ENCODE measurements at regions not wholly inside any gene's neighbourhood (a gene's known extent, or its start where the extent isn't known, plus 50 kb on each side); places are given as distances from the start of the nearest gene placed in this dataset.

GRCh38 chr16:7998789-7999453 is 591.4 kb downstream of the TMEM114 start:
- TF ChIP-seq POLR2A (IDR thresholded peaks at IDR 0.05) = no peak
- TF ChIP-seq CTCF (IDR thresholded peaks at IDR 0.05) = no peak
